ENCODE measurements at regions not wholly inside any gene's neighbourhood (a gene's known extent, or its start where the extent isn't known, plus 50 kb on each side); places are given as distances from the start of the nearest gene placed in this dataset.

DNA sequence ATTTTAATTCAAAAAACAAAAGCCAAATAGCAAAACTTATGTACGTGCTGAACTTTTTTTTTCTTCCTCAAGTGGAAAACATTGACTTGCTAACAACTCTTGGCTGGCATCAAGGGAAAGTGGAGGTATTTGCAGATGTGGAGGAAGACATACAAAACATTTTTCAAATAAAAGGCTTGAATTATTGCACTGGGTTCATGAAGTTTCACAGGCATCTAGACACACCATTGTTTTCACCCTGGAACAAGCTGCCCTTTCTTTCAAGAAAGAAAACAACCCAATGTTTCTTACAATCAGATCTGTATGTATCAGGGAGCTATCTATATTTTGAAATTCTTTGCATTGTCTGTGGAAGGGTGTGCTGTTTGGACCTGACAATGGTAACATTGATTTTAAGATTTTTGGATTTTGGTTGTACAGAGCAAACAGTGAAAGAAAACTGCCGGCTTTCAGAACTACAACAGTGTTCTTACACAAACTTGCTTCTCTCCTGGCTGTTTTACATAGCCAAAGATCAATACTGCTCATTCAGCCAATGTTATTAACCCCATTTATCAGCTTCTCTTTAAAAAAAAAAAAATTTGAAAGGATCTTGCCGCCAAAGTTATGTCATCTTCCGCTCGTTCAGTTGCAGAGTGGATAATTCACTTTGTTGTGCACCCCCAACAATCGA is 187.7 kb upstream of the FOXD3 start:
- TF ChIP-seq, protein P1, sequence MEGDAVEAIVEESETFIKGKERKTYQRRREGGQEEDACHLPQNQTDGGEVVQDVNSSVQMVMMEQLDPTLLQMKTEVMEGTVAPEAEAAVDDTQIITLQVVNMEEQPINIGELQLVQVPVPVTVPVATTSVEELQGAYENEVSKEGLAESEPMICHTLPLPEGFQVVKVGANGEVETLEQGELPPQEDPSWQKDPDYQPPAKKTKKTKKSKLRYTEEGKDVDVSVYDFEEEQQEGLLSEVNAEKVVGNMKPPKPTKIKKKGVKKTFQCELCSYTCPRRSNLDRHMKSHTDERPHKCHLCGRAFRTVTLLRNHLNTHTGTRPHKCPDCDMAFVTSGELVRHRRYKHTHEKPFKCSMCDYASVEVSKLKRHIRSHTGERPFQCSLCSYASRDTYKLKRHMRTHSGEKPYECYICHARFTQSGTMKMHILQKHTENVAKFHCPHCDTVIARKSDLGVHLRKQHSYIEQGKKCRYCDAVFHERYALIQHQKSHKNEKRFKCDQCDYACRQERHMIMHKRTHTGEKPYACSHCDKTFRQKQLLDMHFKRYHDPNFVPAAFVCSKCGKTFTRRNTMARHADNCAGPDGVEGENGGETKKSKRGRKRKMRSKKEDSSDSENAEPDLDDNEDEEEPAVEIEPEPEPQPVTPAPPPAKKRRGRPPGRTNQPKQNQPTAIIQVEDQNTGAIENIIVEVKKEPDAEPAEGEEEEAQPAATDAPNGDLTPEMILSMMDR (conservative IDR thresholded peaks at IDR 0.05; ENCODE audit: low read depth, low read length), result no peak
- TF ChIP-seq EZH2 (IDR thresholded peaks at IDR 0.05; ENCODE audit: borderline replicate concordance, low read depth, low read length, poor library complexity, severe bottlenecking), result no peak

Measured in A673 (cell line).